Small intestine (tissue), 7 donors: ENCODE measurements at regions not wholly inside any gene's neighbourhood (a gene's known extent, or its start where the extent isn't known, plus 50 kb on each side); places are given as distances from the start of the nearest gene placed in this dataset.

Source experiments
- DNase-seq, 2 donors: peaks; one replicate each; pipeline versions ENCODE4 v3.0.0 to v3.0.0-alpha.2; 2013
- FAIRE-seq: peaks from 2 replicates; lab custom pipeline; 2012; peaks lifted over from hg19 to GRCh38; lab: Jason Lieb, UNC
- H3K27ac ChIP-seq, 3 donors: one replicate each; pipeline ENCODE4 v1.5.1; 2013; ENCODE audit warnings: low read length in 2 of 3, mild to moderate bottlenecking in 2 of 3, control low read depth in 1 of 3, inconsistent platforms in 1 of 3, low read depth in 1 of 3, moderate library complexity in 1 of 3
- H3K27me3 ChIP-seq, 3 donors: one replicate each; pipeline ENCODE4 v1.6.1; 2013; ENCODE audit warnings: low read length in 3 of 3, inconsistent platforms in 1 of 3; ENCODE audit not compliant: control insufficient read depth in 3 of 3, insufficient read depth in 3 of 3
- H3K36me3 ChIP-seq, 3 donors: one replicate each; pipeline ENCODE4 v1.6.1; 2013; ENCODE audit warnings: low read length in 3 of 3, inconsistent platforms in 1 of 3, low read depth in 1 of 3, mild to moderate bottlenecking in 1 of 3, moderate library complexity in 1 of 3; ENCODE audit not compliant: control insufficient read depth in 3 of 3, insufficient read depth in 2 of 3
- H3K4me1 ChIP-seq, 3 donors: one replicate each; pipeline ENCODE4 v1.6.1; 2013; ENCODE audit warnings: low read length in 2 of 3, inconsistent platforms in 1 of 3, low read depth in 1 of 3, mild to moderate bottlenecking in 1 of 3, moderate library complexity in 1 of 3; ENCODE audit not compliant: control insufficient read depth in 3 of 3, insufficient read depth in 2 of 3
- H3K4me3 ChIP-seq, 3 donors: one replicate each; pipeline ENCODE4 v1.5.1; 2013; ENCODE audit warnings: low read length in 3 of 3, control low read depth in 1 of 3, inconsistent platforms in 1 of 3, low read depth in 1 of 3, mild to moderate bottlenecking in 1 of 3, moderate library complexity in 1 of 3
- H3K9me3 ChIP-seq, 2 donors: one replicate each; pipeline ENCODE4 v1.6.1; 2013; ENCODE audit warnings: low read depth in 1 of 2, low read length in 1 of 2; ENCODE audit not compliant: control insufficient read depth in 2 of 2, insufficient read depth in 1 of 2
- WGBS, 3 donors: extraction: QIAGEN DNeasy Blood & Tissue Kit; methylation state at CpG; one replicate each; pipeline ENCODE4 v1.1.7; 2013; 5-methylcytosine and 5-hydroxymethylcytosine counted together
- donor health status: healthy with polysubstance abuse.
- donor health status: control.
- donor health status: control.
- donor health status: Bipolar disorder and iron deficiency.
- donor health status: healthy.

GRCh38 chr7:130987092-130987491, 253.1 kb upstream of the KLF14 start:
- WGBS, 3 donors, result 94 to 96% (median 95%) methylated on average over 4 of the region's 4 CpGs
- H3K4me1 ChIP-seq, result peaks cover 0 to 14% (median 3%) of the 10 kb centered on the region in 3 donors
- H3K36me3 ChIP-seq, result peaks cover 0 to 4% (median 0%) of the 10 kb centered on the region in 3 donors
- H3K27ac ChIP-seq, result peak overlapping the region in 1 of 3 donors; percentile 5
- no peaks in the 10 kb centered on the region for H3K27me3 ChIP-seq
- no peak for FAIRE-seq
- DNase-seq, result no peak
- no peaks in the 10 kb centered on the region for H3K9me3 ChIP-seq
- H3K4me3 ChIP-seq, result no peak overlapping the region

- H3K4me1 ChIP-seq, result peaks cover 0 to 14% (median 3%) of the 10 kb centered on the region in 3 donors
- FAIRE-seq, result no peak
- H3K27ac ChIP-seq, result no peak overlapping the region
Measured at GRCh38 chr7:130988443-130988842, 254.4 kb upstream of the KLF14 start.

GRCh38 chr7:130989101-130989795, 255.2 kb upstream of the KLF14 start:
- H3K9me3 ChIP-seq, result no peaks in the 10 kb centered on the region
- no peak for DNase-seq
- peaks cover 0 to 4% (median 0%) of the 10 kb centered on the region in 3 donors for H3K36me3 ChIP-seq
- H3K4me3 ChIP-seq, result no peak overlapping the region
- no peaks in the 10 kb centered on the region for H3K27me3 ChIP-seq
- WGBS, 3 donors, result 79 to 82% (median 79%) methylated on average over 2 of the region's 2 CpGs
- peak overlapping the region in 1 of 3 donors; percentile 24 for H3K27ac ChIP-seq
- FAIRE-seq, result no peak
- peaks cover 3 to 22% (median 4%) of the 10 kb centered on the region in 3 donors for H3K4me1 ChIP-seq

More at GRCh38 chr7:130988443-130988842, 254.4 kb upstream of the KLF14 start:
- peaks cover 0 to 4% (median 0%) of the 10 kb centered on the region in 3 donors for H3K36me3 ChIP-seq
- H3K27me3 ChIP-seq, result no peaks in the 10 kb centered on the region
- no peak overlapping the region for H3K4me3 ChIP-seq
- DNase-seq, result no peak
- no peaks in the 10 kb centered on the region for H3K9me3 ChIP-seq
- 51 to 74% (median 73%) methylated on average over 5 of the region's 5 CpGs for WGBS, 3 donors

GRCh38 chr7:130990178-130990832, 256.3 kb upstream of the KLF14 start:
- Histone ChIP-seq H3K27ac (peak overlapping the region in 1 of 3 donors; percentile 11), H3K4me1 (peaks cover 10 to 31% (median 12%) of the 10 kb centered on the region in 3 donors), H3K36me3 (peaks cover 0 to 4% (median 0%) of the 10 kb centered on the region in 3 donors), H3K4me3 (no peak overlapping the region), H3K9me3 (no peaks in the 10 kb centered on the region), H3K27me3 (no peaks in the 10 kb centered on the region)
- FAIRE-seq (no peak), DNase-seq (peak in 1 of 2 donors; percentile 65)
- WGBS, 3 donors, result 40 to 63% (median 57%) methylated on average over 16 of the region's 16 CpGs

DNA sequence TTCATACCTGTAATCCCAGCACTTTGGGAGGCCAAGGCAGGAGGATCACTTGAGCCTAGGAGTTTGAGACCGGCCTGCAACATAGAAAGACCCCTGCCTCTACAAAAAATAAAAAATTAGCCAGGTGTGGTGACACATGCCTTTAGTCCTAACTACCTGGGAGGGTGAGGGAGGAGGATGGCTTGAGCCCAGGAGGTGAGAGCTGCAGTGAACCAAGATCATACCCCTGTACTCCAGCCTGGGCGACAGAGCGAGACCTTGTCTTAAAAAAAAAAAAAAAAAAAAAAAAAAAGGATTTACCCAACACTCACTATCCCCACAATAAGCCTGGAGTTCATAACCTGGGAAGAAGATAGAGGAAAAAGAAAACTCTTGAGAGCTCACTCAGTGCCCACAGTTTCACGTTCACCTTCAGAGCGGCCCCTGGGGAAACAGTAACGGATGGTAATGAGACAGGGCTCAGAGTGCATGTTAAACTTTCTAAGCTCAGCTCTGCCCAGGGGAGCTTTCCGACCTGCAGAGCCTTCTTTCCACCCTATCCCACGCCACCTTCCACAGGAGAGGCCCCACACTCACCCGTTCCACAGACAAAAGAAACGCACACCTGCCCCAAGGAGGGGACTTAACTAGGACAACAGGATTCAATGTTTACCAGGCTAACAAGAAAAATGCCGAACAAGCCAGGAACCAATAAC, 259.8 kb upstream of the KLF14 start:
- no peaks in the 10 kb centered on the region for H3K9me3 ChIP-seq
- DNase-seq (no peak), FAIRE-seq (no peak)
- H3K27ac ChIP-seq, result peak overlapping the region in 1 of 3 donors; percentile 76
- no peaks in the 10 kb centered on the region for H3K27me3 ChIP-seq
- no peak overlapping the region for H3K4me3 ChIP-seq
- WGBS, 3 donors, result 47 to 78% (median 63%) methylated on average over 11 of the region's 11 CpGs
- H3K4me1 ChIP-seq, result peaks cover 13 to 33% (median 26%) of the 10 kb centered on the region in 3 donors
- H3K36me3 ChIP-seq, result no peaks in the 10 kb centered on the region

DNA sequence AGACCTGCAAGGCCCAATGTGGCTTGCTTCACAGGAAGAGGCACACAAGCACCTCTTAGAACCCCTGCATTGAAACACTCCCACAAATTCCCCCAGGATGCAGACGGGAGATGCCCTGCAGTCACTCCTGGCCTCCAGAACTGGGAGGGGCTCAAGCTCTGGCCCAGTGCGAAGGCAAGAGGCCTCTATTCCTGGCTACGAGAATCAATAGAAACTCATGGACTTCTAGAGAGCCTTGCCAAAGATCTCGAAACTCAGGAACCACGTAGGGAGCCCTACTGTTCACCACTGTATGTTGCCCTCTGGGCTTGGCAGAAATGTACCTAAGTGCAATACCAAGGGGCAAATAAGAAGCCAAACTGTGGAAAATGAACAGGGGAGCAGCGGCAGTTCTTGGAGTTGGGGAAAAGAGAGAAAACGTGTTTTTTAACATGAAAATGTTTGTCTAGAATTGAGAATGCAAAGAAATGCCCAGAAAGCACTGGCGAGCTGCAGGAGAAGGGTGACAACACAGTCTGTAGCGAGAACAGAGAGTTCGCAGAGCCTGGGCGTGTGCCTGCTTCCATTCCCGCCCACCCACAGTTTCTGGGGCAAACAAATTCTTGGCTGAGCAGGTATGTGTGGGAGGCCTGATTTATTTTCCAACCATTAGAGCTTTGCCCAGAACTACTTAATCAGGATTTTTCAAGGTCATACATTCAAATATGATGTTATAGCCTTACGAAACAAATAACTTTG, 260.5 kb upstream of the KLF14 start:
- WGBS, 3 donors, result 20 to 52% (median 36%) methylated on average over 13 of the region's 13 CpGs
- Histone ChIP-seq H3K4me3 (no peak overlapping the region), H3K4me1 (peaks cover 13 to 39% (median 32%) of the 10 kb centered on the region in 3 donors), H3K27ac (peak overlapping the region in 1 of 3 donors; percentile 76), H3K27me3 (no peaks in the 10 kb centered on the region), H3K36me3 (no peaks in the 10 kb centered on the region), H3K9me3 (no peaks in the 10 kb centered on the region)
- DNase-seq (peak in 1 of 2 donors; percentile 46), FAIRE-seq (no peak)

- H3K27ac ChIP-seq, result peak overlapping the region in 2 of 3 donors; percentile 16 to 84
- no peaks in the 10 kb centered on the region for H3K36me3 ChIP-seq
- DNase-seq, result peak; percentile 45 to 76
- peak overlapping the region in 1 of 3 donors; percentile 4 for H3K4me3 ChIP-seq
- H3K4me1 ChIP-seq, result peaks cover 13 to 44% (median 33%) of the 10 kb centered on the region in 3 donors
- WGBS, 3 donors, result 16 to 53% (median 29%) methylated on average over 10 of the region's 10 CpGs
- no peaks in the 10 kb centered on the region for H3K9me3 ChIP-seq
- no peaks in the 10 kb centered on the region for H3K27me3 ChIP-seq
- FAIRE-seq, result no peak
Measured at GRCh38 chr7:130995252-130996081, 261.5 kb upstream of the KLF14 start.
